H9 (cell line): ENCODE measurements at regions not wholly inside any gene's neighbourhood (a gene's known extent, or its start where the extent isn't known, plus 50 kb on each side); places are given as distances from the start of the nearest gene placed in this dataset.

ENCODE experiments used
- DNase-seq: peaks from one replicate; pipeline ENCODE4 v3.0.0-alpha.2; 2017
- H2AFZ ChIP-seq: one replicate; pipeline ENCODE4 v1.6.1; 2013; ENCODE audit warnings: mild to moderate bottlenecking, low read length, control low read depth, moderate library complexity
- H2AK5ac ChIP-seq: 2 replicates; pipeline ENCODE4 v1.6.1; 2013; ENCODE audit warnings: low read length, control low read depth, mixed read lengths; ENCODE audit not compliant: insufficient read length
- H2BK120ac ChIP-seq: one replicate; pipeline ENCODE4 v1.6.1; 2013; ENCODE audit warnings: low read depth, mild to moderate bottlenecking, low read length, control low read depth, inconsistent platforms; ENCODE audit not compliant: poor library complexity, severe bottlenecking
- H2BK12ac ChIP-seq: 2 replicates; pipeline ENCODE4 v1.6.1; 2013; ENCODE audit warnings: low read length, control low read depth, mixed read lengths, low read depth; ENCODE audit not compliant: insufficient read length
- H2BK15ac ChIP-seq: 2 replicates; pipeline ENCODE4 v1.6.1; 2013; ENCODE audit warnings: low read depth, low read length, control low read depth
- H2BK20ac ChIP-seq: one replicate; pipeline ENCODE4 v1.6.1; 2013; ENCODE audit warnings: low read depth, mild to moderate bottlenecking, low read length, control low read depth, inconsistent platforms; ENCODE audit not compliant: poor library complexity, severe bottlenecking
- H2BK5ac ChIP-seq: 2 replicates; pipeline ENCODE4 v1.6.1; 2013; ENCODE audit warnings: low read length, control low read depth, mixed read lengths; ENCODE audit not compliant: insufficient read length
- H3K14ac ChIP-seq: 2 replicates; pipeline ENCODE4 v1.6.1; 2013; ENCODE audit warnings: low read length, control low read depth; ENCODE audit not compliant: insufficient read depth
- H3K18ac ChIP-seq: 2 replicates; pipeline ENCODE4 v1.6.1; 2013; ENCODE audit warnings: low read depth, mild to moderate bottlenecking, mixed read lengths, low read length, control low read depth; ENCODE audit not compliant: insufficient read length
- H3K23ac ChIP-seq: 2 replicates; pipeline ENCODE4 v1.6.1; 2013; ENCODE audit warnings: low read length, control low read depth, mixed read lengths, low read depth; ENCODE audit not compliant: insufficient read length
- H3K23me2 ChIP-seq: 2 replicates; pipeline ENCODE4 v1.6.1; 2013; ENCODE audit warnings: low read depth, mild to moderate bottlenecking, mixed read lengths, low read length, control low read depth; ENCODE audit not compliant: insufficient read length, poor library complexity, severe bottlenecking
- H3K27ac ChIP-seq: 2 replicates; pipeline ENCODE4 v1.5.1; 2013; ENCODE audit warnings: low read length, control low read depth, mixed read lengths, low read depth; ENCODE audit not compliant: insufficient read length
- H3K27me3 ChIP-seq: 2 replicates; pipeline ENCODE4 v1.6.1; 2013; ENCODE audit warnings: low read length, control low read depth, inconsistent platforms; ENCODE audit not compliant: insufficient read depth
- H3K4ac ChIP-seq: 2 replicates; pipeline ENCODE4 v1.6.1; 2013; ENCODE audit warnings: low read depth, mild to moderate bottlenecking, control low read depth, inconsistent platforms, low read length, moderate library complexity
- H3K4me1 ChIP-seq: 2 replicates; pipeline ENCODE4 v1.6.1; 2013; ENCODE audit warnings: low read length, control low read depth, inconsistent platforms; ENCODE audit not compliant: insufficient read depth
- H3K4me2 ChIP-seq: 2 replicates; pipeline ENCODE4 v1.6.1; 2013; ENCODE audit warnings: low read length, control low read depth, mixed read lengths; ENCODE audit not compliant: insufficient read length, insufficient read depth
- H3K56ac ChIP-seq: 2 replicates; pipeline ENCODE4 v1.6.1; 2013; ENCODE audit warnings: low read depth, mild to moderate bottlenecking, mixed read lengths, low read length, control low read depth; ENCODE audit not compliant: insufficient read length
- H3K79me1 ChIP-seq: 2 replicates; pipeline ENCODE4 v1.6.1; 2013; ENCODE audit warnings: low read depth, mild to moderate bottlenecking, moderate library complexity, low read length, control low read depth, inconsistent platforms; ENCODE audit not compliant: insufficient read depth, poor library complexity, severe bottlenecking
- H3K79me2 ChIP-seq: 2 replicates; pipeline ENCODE4 v1.6.1; 2013; ENCODE audit warnings: low read length, control low read depth, inconsistent platforms; ENCODE audit not compliant: insufficient read depth
- H3K9ac ChIP-seq: 2 replicates; pipeline ENCODE4 v1.6.1; 2013; ENCODE audit warnings: low read length, control low read depth, mixed read lengths; ENCODE audit not compliant: insufficient read length; ENCODE audit errors: extremely low read depth
- H3K9me3 ChIP-seq: one replicate; pipeline ENCODE4 v1.6.1; 2013; ENCODE audit warnings: low read depth, low read length, inconsistent platforms; ENCODE audit not compliant: control insufficient read depth
- H3T11ph ChIP-seq: one replicate; pipeline ENCODE4 v1.6.1; 2013; ENCODE audit warnings: mild to moderate bottlenecking, low read length, control low read depth, inconsistent platforms
- H4K20me1 ChIP-seq: one replicate; pipeline ENCODE4 v1.6.1; 2013; ENCODE audit not compliant: control insufficient read depth, insufficient read length, insufficient read depth
- H4K5ac ChIP-seq: 2 replicates; pipeline ENCODE4 v1.6.1; 2013; ENCODE audit warnings: low read depth, mild to moderate bottlenecking, mixed read lengths, low read length, control low read depth; ENCODE audit not compliant: insufficient read length
- H4K8ac ChIP-seq: replicated peaks from 2 replicates; pipeline ENCODE4 v1.6.1; 2013; ENCODE audit warnings: low read length, control low read depth, mixed read lengths, low read depth; ENCODE audit not compliant: insufficient read length
- H4K91ac ChIP-seq: 2 replicates; pipeline ENCODE4 v1.6.1; 2013; ENCODE audit warnings: low read depth, mild to moderate bottlenecking, moderate library complexity, mixed read lengths, low read length, control low read depth; ENCODE audit not compliant: insufficient read length
- H3K27ac Mint-ChIP-seq, 3 experiments: 2 replicates in 2 of 3; 3 replicates in 1 of 3; pipeline ENCODE4 v1.8.0; 2020 to 2021; ENCODE audit warnings: mixed read lengths in 3 of 3, mild to moderate bottlenecking in 1 of 3, moderate library complexity in 1 of 3
- H3K27me3 Mint-ChIP-seq: 2 replicates; pipeline ENCODE4 v1.8.0; 2021; ENCODE audit warnings: low read depth, mild to moderate bottlenecking, moderate library complexity, mixed read lengths
- H3K36me3 Mint-ChIP-seq, 3 experiments: 2 replicates in 2 of 3; 3 replicates in 1 of 3; pipeline ENCODE4 v1.8.0; 2020 to 2021; ENCODE audit warnings: low read depth in 3 of 3, mixed read lengths in 3 of 3; ENCODE audit not compliant: insufficient read depth in 1 of 3
- H3K4me1 Mint-ChIP-seq, 2 experiments: 2 replicates each; pipeline ENCODE4 v1.8.0; 2020; ENCODE audit warnings: mixed read lengths in 2 of 2
- H3K4me3 Mint-ChIP-seq, 2 experiments: 2 replicates in 1 of 2; 3 replicates in 1 of 2; pipeline ENCODE4 v1.8.0; 2020 to 2021; ENCODE audit warnings: mild to moderate bottlenecking in 2 of 2, mixed read lengths in 2 of 2, moderate library complexity in 1 of 2
- H3K9me3 Mint-ChIP-seq, 2 experiments: 2 replicates in 1 of 2; 3 replicates in 1 of 2; pipeline ENCODE4 v1.8.0; 2020; ENCODE audit warnings: mild to moderate bottlenecking in 2 of 2, mixed read lengths in 2 of 2, moderate library complexity in 1 of 2
- CTCF ChIP-seq: fragments of 200-600 bp; sonication (generic); conservative IDR thresholded peaks from 3 replicates; pipeline ENCODE4 v1.8.0; 2021; ENCODE audit warnings: antibody characterized with exemption, mild to moderate bottlenecking
- WGBS: extraction: QIAGEN DNeasy Blood & Tissue Kit; methylation state at CpG from one replicate; pipeline ENCODE4 v1.1.7; 2013; ENCODE audit warnings: missing lambda C conversion rate, low lambda C conversion rate, mixed read lengths; ENCODE audit not compliant: insufficient read length; ENCODE audit errors: extremely low coverage; 5-methylcytosine and 5-hydroxymethylcytosine counted together

GRCh38 chr10:90605506-90605905 is 252.3 kb downstream of the HTR7 start:
- no CpG with 5 or more reads among the region's 3 CpGs for WGBS
- H3K9ac ChIP-seq: no peak overlapping the region
- no peak for DNase-seq
- no peaks in the 10 kb centered on the region for H3K23me2 ChIP-seq
- H3K9me3 ChIP-seq: no peaks in the 10 kb centered on the region
- no peak overlapping the region for H3T11ph ChIP-seq
- H2AK5ac ChIP-seq: no peak overlapping the region
- H2BK15ac ChIP-seq: no peak overlapping the region
- H3K14ac ChIP-seq: no peak overlapping the region
- no peaks in the 10 kb centered on the region for H3K4me1 Mint-ChIP-seq
- H2BK12ac ChIP-seq: no peak overlapping the region
- no peak overlapping the region for H4K91ac ChIP-seq
- peaks cover 10 to 20% of the 10 kb centered on the region in 2 experiments; a peak in 4 of 5 replicates for H3K9me3 Mint-ChIP-seq
- H2BK20ac ChIP-seq: no peak overlapping the region
- TF ChIP-seq CTCF: no peak
- no peak overlapping the region for H3K4me3 Mint-ChIP-seq
- no peak overlapping the region for H2BK5ac ChIP-seq
- H2BK120ac ChIP-seq: no peak overlapping the region
- H3K4ac ChIP-seq: no peak overlapping the region
- no peak overlapping the region for H2AFZ ChIP-seq
- no peaks in the 10 kb centered on the region for H3K79me2 ChIP-seq
- no peaks in the 10 kb centered on the region; the same call in 1 of the 2 replicates for H3K27me3 Mint-ChIP-seq
- H4K20me1 ChIP-seq: no peaks in the 10 kb centered on the region
- peaks cover 0 to 21% (median 10%) of the 10 kb centered on the region in 3 experiments; a peak in 5 of 7 replicates for H3K36me3 Mint-ChIP-seq
- no peaks in the 10 kb centered on the region for H3K4me1 ChIP-seq
- no peak overlapping the region for H4K8ac ChIP-seq
- H3K27me3 ChIP-seq: no peaks in the 10 kb centered on the region
- H3K27ac ChIP-seq: no peak overlapping the region
- no peak overlapping the region for H4K5ac ChIP-seq
- no peak overlapping the region for H3K18ac ChIP-seq
- H3K23ac ChIP-seq: no peak overlapping the region
- no peaks in the 10 kb centered on the region for H3K79me1 ChIP-seq
- H3K56ac ChIP-seq: no peak overlapping the region
- no peak overlapping the region for H3K27ac Mint-ChIP-seq
- no peak overlapping the region for H3K4me2 ChIP-seq
